ENCODE measurements at regions not wholly inside any gene's neighbourhood (a gene's known extent, or its start where the extent isn't known, plus 50 kb on each side); places are given as distances from the start of the nearest gene placed in this dataset.

DNA sequence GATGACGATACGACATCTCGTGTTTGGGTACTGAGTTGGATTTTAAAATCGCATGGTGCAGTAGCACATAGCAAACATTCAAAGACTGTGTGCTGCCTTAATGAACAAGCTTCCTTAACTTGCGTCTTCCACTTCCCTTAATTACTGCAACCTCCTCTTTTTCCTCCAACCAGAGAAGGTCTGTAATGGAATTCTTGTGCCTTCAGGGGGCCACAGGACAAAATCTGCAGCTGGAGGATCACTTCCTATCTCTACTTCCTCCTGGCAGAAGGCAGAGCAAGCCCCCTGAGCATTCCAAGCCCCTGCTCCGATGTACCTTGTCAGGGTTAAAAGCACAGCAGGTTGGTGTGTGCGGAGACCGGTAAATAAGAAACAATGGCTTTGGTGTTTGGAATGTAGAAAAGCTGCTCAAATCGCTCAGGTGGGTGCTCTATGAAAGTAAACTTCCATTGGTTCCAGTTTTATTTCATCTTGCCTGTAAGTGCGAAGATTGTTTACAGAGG is 151.3 kb upstream of the UQCRFS1 start:
- Mint-ChIP-seq H3K36me3 (no peaks in the 10 kb centered on the region), H3K4me1 (peaks cover 11% of the 10 kb centered on the region), H3K27ac (no peak overlapping the region), H3K9me3 (no peaks in the 10 kb centered on the region), H3K27me3 (ENCODE audit: insufficient read depth, low read depth) (peaks cover 5% of the 10 kb centered on the region), H3K4me3 (no peak overlapping the region)
- no peak overlapping the region for H3K27ac ChIP-seq
- no peaks in the 10 kb centered on the region for H3K9me3 ChIP-seq (ENCODE audit: low read depth)
- no peak overlapping the region for H3K9ac ChIP-seq
- H3K4me1 ChIP-seq, result peaks cover 19% of the 10 kb centered on the region
- DNase-seq (ENCODE audit: low spot score), result peak; percentile 8
- peaks cover 6% of the 10 kb centered on the region for H3F3A ChIP-seq (ENCODE audit: low read depth)
- TF ChIP-seq EZH2phosphoT487 (IDR thresholded peaks at IDR 0.05), result no peak
- TF ChIP-seq EZH2 (IDR thresholded peaks at IDR 0.05), result no peak
- TF ChIP-seq CTCF (IDR thresholded peaks at IDR 0.05), result no peak
- no peak overlapping the region for H3K4me3 ChIP-seq
- no peaks in the 10 kb centered on the region for H4K20me1 ChIP-seq (ENCODE audit: low read depth)
- H3K27me3 ChIP-seq, result peaks cover 22% of the 10 kb centered on the region
- no peaks in the 10 kb centered on the region for H3K36me3 ChIP-seq
- no peaks in the 10 kb centered on the region for H3K79me2 ChIP-seq (ENCODE audit: low read depth)
- H2AFZ ChIP-seq (replicated peaks), result peak overlapping the region; percentile 55
- peak overlapping the region; percentile 51 for H3K4me2 ChIP-seq

- H3K4me3 ChIP-seq, result no peak overlapping the region
- peaks cover 5% of the 10 kb centered on the region for H3K27me3 Mint-ChIP-seq (ENCODE audit: insufficient read depth, low read depth)
- H3K4me2 ChIP-seq, result no peak overlapping the region
Measured at GRCh38 chr19:29364999-29365398, 152.0 kb upstream of the UQCRFS1 start.

GRCh38 chr19:29365836-29366417 is 153.0 kb upstream of the UQCRFS1 start:
- H3K36me3 Mint-ChIP-seq, result no peaks in the 10 kb centered on the region

More at GRCh38 chr19:29364999-29365398, 152.0 kb upstream of the UQCRFS1 start:
- Histone ChIP-seq H3K36me3 (no peaks in the 10 kb centered on the region), H3F3A (ENCODE audit: low read depth) (peaks cover 6% of the 10 kb centered on the region), H3K27ac (no peak overlapping the region), H3K4me1 (peaks cover 19% of the 10 kb centered on the region), H3K27me3 (peaks cover 22% of the 10 kb centered on the region), H3K9ac (no peak overlapping the region), H4K20me1 (ENCODE audit: low read depth) (no peaks in the 10 kb centered on the region), H3K79me2 (ENCODE audit: low read depth) (no peaks in the 10 kb centered on the region), H2AFZ (replicated peaks) (no peak overlapping the region), H3K9me3 (ENCODE audit: low read depth) (no peaks in the 10 kb centered on the region)
- TF ChIP-seq EZH2phosphoT487 (IDR thresholded peaks at IDR 0.05) (no peak), EZH2 (IDR thresholded peaks at IDR 0.05) (no peak), CTCF (IDR thresholded peaks at IDR 0.05) (no peak)
- Mint-ChIP-seq H3K4me1 (peaks cover 11% of the 10 kb centered on the region), H3K9me3 (no peaks in the 10 kb centered on the region), H3K27ac (no peak overlapping the region), H3K4me3 (no peak overlapping the region), H3K36me3 (no peaks in the 10 kb centered on the region)
- no peak for DNase-seq (ENCODE audit: low spot score)

DNA sequence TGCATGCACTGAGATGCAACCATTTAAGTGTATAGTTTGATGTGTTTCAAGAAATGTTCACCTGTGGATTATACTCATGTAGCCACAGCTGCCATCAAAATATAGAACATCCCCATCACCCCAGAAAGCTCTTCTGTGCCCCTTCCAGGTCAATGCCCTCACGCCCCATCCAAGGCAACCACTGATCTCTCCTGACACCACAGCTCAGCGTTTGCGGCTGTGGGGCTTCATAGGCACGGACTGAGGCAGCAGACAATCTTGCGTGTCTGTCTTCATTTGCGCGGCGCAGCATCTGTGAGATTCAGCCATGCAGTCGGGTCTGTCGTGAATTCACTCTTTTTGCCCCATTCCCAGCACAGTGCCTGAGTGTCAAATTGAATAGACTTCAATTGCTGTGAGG is 153.8 kb upstream of the UQCRFS1 start:
- no peaks in the 10 kb centered on the region for H3K36me3 ChIP-seq
- no peak overlapping the region for H3K4me3 Mint-ChIP-seq
- DNase-seq (ENCODE audit: low spot score), result no peak
- H3K79me2 ChIP-seq (ENCODE audit: low read depth), result no peaks in the 10 kb centered on the region
- no peaks in the 10 kb centered on the region for H3K9me3 Mint-ChIP-seq
- H3K36me3 Mint-ChIP-seq, result no peaks in the 10 kb centered on the region
- TF ChIP-seq EZH2 (IDR thresholded peaks at IDR 0.05) (no peak), EZH2phosphoT487 (IDR thresholded peaks at IDR 0.05) (no peak), CTCF (IDR thresholded peaks at IDR 0.05) (no peak)
- H3K27ac Mint-ChIP-seq, result no peak overlapping the region
- peaks cover 6% of the 10 kb centered on the region for H3F3A ChIP-seq (ENCODE audit: low read depth)
- no peak overlapping the region for H3K27ac ChIP-seq
- no peaks in the 10 kb centered on the region for H3K9me3 ChIP-seq (ENCODE audit: low read depth)
- H3K4me3 ChIP-seq, result no peak overlapping the region
- peaks cover 19% of the 10 kb centered on the region for H3K4me1 ChIP-seq
- no peak overlapping the region for H2AFZ ChIP-seq (replicated peaks)
- no peaks in the 10 kb centered on the region for H4K20me1 ChIP-seq (ENCODE audit: low read depth)
- H3K4me2 ChIP-seq, result no peak overlapping the region
- H3K27me3 ChIP-seq, result peaks cover 22% of the 10 kb centered on the region
- no peak overlapping the region for H3K9ac ChIP-seq
- H3K4me1 Mint-ChIP-seq, result peaks cover 11% of the 10 kb centered on the region
- H3K27me3 Mint-ChIP-seq (ENCODE audit: insufficient read depth, low read depth), result peaks cover 5% of the 10 kb centered on the region

More at GRCh38 chr19:29365836-29366417, 153.0 kb upstream of the UQCRFS1 start:
- no peak overlapping the region for H3K4me2 ChIP-seq
- Mint-ChIP-seq H3K27ac (no peak overlapping the region), H3K4me3 (no peak overlapping the region), H3K9me3 (no peaks in the 10 kb centered on the region), H3K27me3 (ENCODE audit: insufficient read depth, low read depth) (peaks cover 5% of the 10 kb centered on the region), H3K4me1 (peaks cover 11% of the 10 kb centered on the region)
- H3K4me3 ChIP-seq, result no peak overlapping the region
- H3K27me3 ChIP-seq, result peaks cover 22% of the 10 kb centered on the region
- H2AFZ ChIP-seq (replicated peaks), result no peak overlapping the region
- no peak overlapping the region for H3K27ac ChIP-seq
- no peak for DNase-seq (ENCODE audit: low spot score)
- H3K9ac ChIP-seq, result no peak overlapping the region
- H3K79me2 ChIP-seq (ENCODE audit: low read depth), result no peaks in the 10 kb centered on the region
- no peaks in the 10 kb centered on the region for H3K36me3 ChIP-seq
- peaks cover 6% of the 10 kb centered on the region for H3F3A ChIP-seq (ENCODE audit: low read depth)
- TF ChIP-seq EZH2phosphoT487 (IDR thresholded peaks at IDR 0.05) (no peak), EZH2 (IDR thresholded peaks at IDR 0.05) (no peak)
- H3K9me3 ChIP-seq (ENCODE audit: low read depth), result no peaks in the 10 kb centered on the region
- no peaks in the 10 kb centered on the region for H4K20me1 ChIP-seq (ENCODE audit: low read depth)
- peaks cover 19% of the 10 kb centered on the region for H3K4me1 ChIP-seq
